BE2C (cell line): ENCODE measurements at regions not wholly inside any gene's neighbourhood (a gene's known extent, or its start where the extent isn't known, plus 50 kb on each side); places are given as distances from the start of the nearest gene placed in this dataset.

Experiments
- DNase-seq: peaks from one replicate; pipeline ENCODE4 v3.0.0-alpha.2; 2020
- H3K27me3 ChIP-seq: fragments of 250-450 bp; sonication (Bioruptor Pico); 2 replicates; pipeline ENCODE4 v1.5.1; 2020; ENCODE audit warnings: mild to moderate bottlenecking
- H3K36me3 ChIP-seq: fragments of 250-450 bp; sonication (Bioruptor Pico); 2 replicates; pipeline ENCODE4 v1.5.1; 2020; ENCODE audit warnings: mild to moderate bottlenecking
- H3K4me1 ChIP-seq: fragments of 250-450 bp; sonication (Bioruptor Pico); 2 replicates; pipeline ENCODE4 v1.5.1; 2020
- H3K4me3 ChIP-seq: 2 replicates; pipeline ENCODE4 v1.5.1; 2011; ENCODE audit warnings: low read depth, low read length
- H3K9me3 ChIP-seq: fragments of 250-450 bp; sonication (Bioruptor Pico); 2 replicates; pipeline ENCODE4 v1.5.1; 2020
- CTCF ChIP-seq: IDR thresholded peaks from 2 replicates; pipeline ENCODE4 v1.5.1; 2012; ENCODE audit warnings: mild to moderate bottlenecking, low read depth, low read length

- TF ChIP-seq CTCF, result no peak
- no peak for DNase-seq
- Histone ChIP-seq H3K36me3 (no peaks in the 10 kb centered on the region), H3K4me1 (no peaks in the 10 kb centered on the region), H3K9me3 (no peaks in the 10 kb centered on the region), H3K4me3 (no peak overlapping the region), H3K27me3 (no peaks in the 10 kb centered on the region)
These were observed 203.4 kb upstream of the ZNF507 start for GRCh38 chr19:32141840-32142511.

DNA sequence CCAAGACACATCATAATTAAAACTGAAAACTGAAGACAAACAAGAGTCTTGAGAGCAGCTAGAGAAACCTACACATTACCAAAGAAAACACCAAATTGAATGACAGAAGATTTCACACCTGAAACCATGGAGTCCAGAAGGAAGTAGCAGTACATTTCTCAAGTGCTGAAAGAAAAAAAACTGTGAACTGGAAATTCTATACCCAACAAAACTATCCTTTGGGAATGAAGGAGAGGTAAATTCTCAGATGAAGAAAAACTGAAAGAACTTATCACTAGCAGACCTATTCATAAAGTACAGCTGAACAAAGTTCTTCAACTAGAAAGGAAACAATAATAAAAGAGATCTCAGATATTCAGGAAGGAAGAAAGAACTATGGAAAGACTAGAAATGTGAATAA lies 198.7 kb upstream of the ZNF507 start:
- Histone ChIP-seq H3K36me3 (no peaks in the 10 kb centered on the region), H3K4me3 (no peak overlapping the region), H3K9me3 (no peaks in the 10 kb centered on the region), H3K27me3 (no peaks in the 10 kb centered on the region), H3K4me1 (no peaks in the 10 kb centered on the region)
- TF ChIP-seq CTCF, result no peak
- DNase-seq, result no peak

GRCh38 chr19:32150605-32151004 lies 194.8 kb upstream of the ZNF507 start:
- DNase-seq, result no peak
- no peak overlapping the region for H3K4me3 ChIP-seq
- H3K4me1 ChIP-seq, result no peaks in the 10 kb centered on the region
- no peak for TF ChIP-seq CTCF
- H3K27me3 ChIP-seq, result no peaks in the 10 kb centered on the region
- no peaks in the 10 kb centered on the region for H3K36me3 ChIP-seq
- no peaks in the 10 kb centered on the region for H3K9me3 ChIP-seq

DNA sequence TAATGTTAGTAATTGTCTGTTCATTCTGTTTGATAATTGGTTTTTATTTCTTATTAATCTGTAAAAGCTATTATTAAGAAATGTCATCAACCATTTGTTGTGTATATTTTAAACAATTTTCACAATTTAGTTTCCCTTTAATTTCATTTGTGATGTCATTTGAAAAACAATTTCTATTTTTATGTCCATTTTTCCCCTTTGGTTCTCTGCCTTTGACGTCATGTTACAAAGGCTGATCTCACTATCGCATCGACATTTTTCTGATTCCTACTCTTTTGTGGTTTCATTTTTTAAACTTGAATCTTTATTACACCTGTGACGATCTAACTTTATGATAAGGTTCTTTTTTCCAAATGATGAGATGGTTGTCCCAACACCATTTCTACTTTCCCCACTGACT lies 191.0 kb upstream of the ZNF507 start:
- DNase-seq, result no peak
- Histone ChIP-seq H3K9me3 (no peaks in the 10 kb centered on the region), H3K4me3 (no peak overlapping the region), H3K4me1 (no peaks in the 10 kb centered on the region), H3K27me3 (no peaks in the 10 kb centered on the region), H3K36me3 (no peaks in the 10 kb centered on the region)
- no peak for TF ChIP-seq CTCF

DNA sequence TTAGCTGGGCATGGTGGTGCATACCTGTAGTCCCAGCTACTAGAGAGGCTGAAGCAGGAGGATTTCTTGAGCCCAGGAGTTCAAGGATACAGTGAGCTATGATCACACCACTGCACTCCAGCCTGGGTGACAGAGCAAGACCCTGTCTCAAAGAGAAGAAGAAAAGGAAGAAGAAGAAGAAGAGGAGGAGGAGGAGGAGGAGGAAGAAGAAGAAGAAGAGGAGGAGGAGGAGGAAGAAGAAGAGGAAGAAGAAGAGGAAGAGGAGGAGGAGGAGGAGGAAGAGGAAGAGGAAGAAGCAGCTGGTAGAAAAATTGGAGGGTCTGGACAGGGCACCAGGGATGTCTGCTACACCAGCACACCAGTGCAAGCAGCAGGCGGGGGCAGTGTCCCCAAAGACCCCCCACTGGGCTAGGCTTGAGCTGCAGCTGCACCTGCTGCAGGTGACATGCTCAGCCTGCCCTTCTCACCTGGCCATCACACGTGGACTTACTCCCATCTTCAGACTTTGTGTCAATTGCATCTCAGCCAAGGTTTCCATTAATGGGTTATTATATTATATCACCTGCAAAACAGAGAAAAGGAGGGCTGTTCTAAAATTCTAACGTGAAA lies 180.9 kb upstream of the ZNF507 start:
- Histone ChIP-seq H3K9me3 (no peaks in the 10 kb centered on the region), H3K27me3 (no peaks in the 10 kb centered on the region), H3K4me1 (no peaks in the 10 kb centered on the region), H3K36me3 (no peaks in the 10 kb centered on the region), H3K4me3 (no peak overlapping the region)
- no peak for TF ChIP-seq CTCF
- no peak for DNase-seq

DNA sequence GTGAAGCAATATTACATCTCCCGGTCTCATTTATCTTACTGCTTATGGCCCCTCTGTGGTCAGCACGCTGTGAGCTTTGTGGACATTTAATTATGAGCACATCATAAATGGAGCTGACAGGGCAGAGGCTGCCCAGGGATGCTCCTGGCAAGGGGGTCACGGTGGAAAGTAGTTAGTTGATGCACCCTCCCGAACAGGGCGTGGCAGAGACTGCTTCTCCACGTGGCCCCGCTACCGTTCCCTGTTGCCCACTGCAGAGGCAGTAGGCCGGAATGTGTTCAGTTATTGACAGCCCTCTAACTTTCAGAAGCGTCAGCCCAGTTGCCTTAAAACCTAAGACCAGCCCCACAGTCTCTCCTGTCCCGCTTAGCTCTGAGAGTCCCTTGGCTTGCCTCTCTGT lies 180.3 kb upstream of the ZNF507 start:
- Histone ChIP-seq H3K4me1 (no peaks in the 10 kb centered on the region), H3K9me3 (no peaks in the 10 kb centered on the region), H3K4me3 (no peak overlapping the region), H3K36me3 (no peaks in the 10 kb centered on the region), H3K27me3 (no peaks in the 10 kb centered on the region)
- no peak for TF ChIP-seq CTCF
- no peak for DNase-seq
